Activated CD8-positive, alpha-beta memory T cell treated with anti-CD3 and anti-CD28 coated beads, Interleukin-2, amount 50 U/mL, for 4 hours (primary cell): ENCODE measurements at regions not wholly inside any gene's neighbourhood (a gene's known extent, or its start where the extent isn't known, plus 50 kb on each side); places are given as distances from the start of the nearest gene placed in this dataset.
"Not testable (repeated sequence)": the region's sequence is repeated elsewhere in the genome, so short reads cannot be mapped to it uniquely, and the experiment has no call there.

Experiments
- DNase-seq: peaks from one replicate; pipeline ENCODE4 v3.0.0-alpha.2; 2020

DNA sequence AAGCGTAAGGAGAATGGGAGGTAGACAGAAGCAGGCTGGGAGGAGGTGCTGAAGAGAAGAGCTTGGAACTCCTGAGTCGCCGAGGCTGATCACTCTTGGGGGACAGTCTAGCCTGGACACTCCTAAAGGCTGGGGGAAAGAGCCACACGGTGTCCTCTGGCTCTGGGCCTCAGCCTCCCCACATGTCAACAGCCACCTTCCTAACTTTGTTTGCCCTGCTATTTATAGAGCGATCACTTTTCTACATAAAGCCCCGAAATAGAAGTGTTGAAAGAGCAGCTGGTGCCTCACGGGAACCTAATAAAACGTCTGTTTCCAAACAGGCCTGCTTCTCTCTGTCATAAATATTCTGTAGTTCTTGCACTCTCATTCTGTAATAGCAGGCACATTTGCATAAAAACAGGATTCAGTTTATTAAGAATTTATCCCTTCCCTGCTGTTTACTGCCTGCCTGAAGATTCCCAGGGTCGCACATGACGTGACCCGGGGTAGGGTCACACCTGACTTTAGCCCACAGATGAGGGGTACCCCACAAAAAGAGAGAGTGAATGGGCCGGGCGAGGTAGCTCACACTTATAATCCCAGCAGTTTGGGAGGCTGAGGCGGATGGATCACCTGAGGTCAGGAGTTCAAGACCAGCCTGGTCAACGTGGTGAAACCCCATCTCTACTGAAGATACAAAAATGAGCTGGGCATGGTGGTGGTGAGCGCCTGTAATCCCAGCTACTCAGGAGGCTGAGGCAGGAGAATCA is 212.5 kb downstream of the TOMM20 start:
- DNase-seq, result no peak

DNA sequence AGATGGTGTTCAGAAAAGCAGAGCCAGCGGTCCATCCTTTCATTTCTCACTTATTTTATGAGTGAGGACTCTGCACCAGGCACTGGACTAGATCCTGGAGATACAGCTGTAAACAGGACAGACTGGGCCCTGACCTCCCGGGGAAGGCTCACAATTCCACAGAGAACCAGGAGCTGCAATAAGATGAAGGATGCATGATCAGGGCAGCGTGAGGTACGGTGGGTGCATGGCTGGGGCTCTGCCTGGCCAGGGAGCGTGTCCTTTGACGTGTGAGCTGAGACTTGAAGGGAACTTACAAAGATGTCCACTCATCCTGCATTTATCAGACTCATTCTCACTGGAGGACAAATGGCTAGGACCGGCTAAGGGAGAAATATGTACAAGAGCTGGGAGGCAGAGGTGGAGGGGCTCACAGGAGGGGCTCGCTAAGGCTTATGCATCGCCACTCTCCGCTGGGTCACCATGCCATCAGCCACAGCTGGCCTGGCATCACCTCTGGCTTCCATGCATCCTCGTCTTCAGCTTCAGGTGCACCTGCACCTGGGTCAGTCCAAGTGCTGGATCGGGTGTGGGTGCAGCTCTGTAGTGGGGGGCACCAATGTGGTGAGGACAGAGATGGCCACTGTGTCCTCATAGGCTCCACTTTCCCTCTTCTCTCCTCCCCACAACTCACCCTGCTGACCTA is 213.9 kb downstream of the TOMM20 start:
- no peak for DNase-seq

DNA sequence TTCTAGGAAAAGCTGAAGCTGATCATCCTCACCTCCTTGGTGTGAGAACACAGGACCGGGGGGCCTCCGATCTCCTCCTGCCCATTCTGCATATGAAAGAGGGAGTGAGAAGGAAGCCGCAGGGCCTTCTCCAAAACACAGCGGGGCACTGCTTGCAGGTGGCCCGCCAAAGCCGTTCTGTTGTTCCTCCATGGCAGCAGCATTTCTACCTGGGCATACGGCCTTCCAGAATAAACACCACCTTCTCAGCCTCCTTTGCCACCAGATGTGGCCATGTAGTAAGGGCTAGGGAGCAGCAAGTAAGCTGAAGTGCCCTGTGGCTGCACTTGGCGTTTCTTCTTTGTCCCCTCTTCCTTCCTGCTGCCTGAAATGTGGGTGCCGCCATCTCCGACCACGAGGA is 214.9 kb downstream of the TOMM20 start:
- no peak for DNase-seq

DNA sequence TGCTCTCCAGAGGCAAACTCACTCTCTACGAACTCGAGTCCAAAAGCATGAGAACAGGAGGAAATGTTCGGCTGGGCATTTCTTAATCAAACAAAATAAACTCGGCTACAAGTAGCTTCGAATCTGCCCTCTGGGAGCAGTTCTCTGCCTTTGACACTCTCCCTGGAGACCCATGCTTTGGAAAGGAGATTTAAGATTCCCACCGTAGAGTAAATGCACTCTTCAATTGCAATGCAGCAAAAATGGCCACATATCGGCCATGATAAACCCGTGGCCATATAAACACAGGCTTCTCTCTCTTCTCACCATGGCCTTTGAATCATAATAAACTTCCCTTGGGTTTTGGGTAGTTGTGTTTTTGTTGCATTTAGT is 215.4 kb downstream of the TOMM20 start:
- DNase-seq, result no peak

DNA sequence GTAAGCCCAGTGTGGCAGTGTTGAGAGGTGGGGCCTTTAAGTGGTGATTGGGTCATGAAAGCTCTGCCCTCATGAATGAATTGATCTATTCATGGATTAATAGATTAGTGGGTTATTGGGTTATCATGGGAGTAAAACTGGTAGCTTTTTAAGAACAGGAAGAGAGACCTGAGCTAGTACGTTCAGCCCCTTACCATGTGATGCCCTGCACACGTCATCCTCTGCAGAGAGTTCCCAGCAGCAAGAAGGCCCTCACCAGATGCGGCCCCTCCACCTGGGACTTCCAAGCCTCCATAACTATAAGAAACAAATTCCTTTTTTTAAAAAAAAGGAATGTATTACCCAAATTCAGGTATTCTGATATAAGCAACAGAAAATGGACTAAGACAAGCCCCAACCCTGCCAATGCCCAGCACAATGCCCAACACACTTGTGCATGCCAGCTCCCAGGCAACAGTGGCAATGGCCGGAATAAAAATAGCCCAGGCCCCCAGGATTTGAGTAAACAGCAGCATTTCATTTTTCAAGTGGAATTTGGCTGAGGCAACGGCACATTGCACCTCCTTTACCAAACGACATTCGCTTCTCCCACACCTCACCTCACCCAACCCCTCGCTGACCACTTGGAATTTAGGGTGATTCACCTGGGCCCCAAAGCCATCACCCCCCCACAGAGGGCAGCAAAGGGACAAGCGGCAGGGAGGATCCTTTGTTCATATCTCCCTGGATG is 215.9 kb downstream of the TOMM20 start:
- DNase-seq, result no peak

DNA sequence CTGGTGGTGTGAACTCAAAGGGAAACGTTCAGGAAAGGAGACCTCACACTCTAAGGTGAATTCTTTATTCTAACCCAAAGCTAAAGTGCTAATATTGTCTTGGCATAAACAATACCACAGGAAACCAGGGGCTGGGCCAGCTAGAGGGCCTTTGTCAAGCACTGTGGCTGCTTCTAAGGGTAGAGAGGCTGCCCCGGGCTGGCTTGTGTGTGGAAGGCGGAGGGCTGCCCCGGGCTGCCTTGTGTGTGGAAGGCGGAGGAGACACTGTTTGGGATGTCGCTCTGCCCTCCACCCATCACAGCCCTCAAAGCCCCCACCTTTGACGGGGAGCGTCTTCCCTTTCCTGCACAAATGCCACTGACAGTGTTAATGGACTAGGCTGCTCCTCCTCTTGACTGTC is 216.8 kb downstream of the TOMM20 start:
- DNase-seq, result peak; percentile 44

DNA sequence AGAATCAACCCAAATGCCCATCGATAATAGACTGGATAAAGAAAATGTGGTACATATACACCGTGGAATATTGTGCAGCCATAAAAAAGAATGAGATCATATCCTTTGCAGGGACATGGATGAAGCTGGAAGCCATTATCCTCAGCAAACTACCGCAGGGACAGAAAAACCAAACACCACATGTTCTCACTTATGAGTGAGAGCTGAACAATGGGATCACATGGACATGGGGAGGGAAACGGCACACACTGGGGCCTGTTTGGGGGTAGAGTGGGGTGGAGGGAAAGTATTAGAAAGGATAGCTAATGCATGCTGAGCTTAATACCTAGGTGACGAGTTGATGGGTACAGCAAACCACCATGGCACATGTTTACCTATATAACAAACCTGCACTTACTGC is 217.5 kb downstream of the TOMM20 start:
- not testable (repeated sequence) for DNase-seq

DNA sequence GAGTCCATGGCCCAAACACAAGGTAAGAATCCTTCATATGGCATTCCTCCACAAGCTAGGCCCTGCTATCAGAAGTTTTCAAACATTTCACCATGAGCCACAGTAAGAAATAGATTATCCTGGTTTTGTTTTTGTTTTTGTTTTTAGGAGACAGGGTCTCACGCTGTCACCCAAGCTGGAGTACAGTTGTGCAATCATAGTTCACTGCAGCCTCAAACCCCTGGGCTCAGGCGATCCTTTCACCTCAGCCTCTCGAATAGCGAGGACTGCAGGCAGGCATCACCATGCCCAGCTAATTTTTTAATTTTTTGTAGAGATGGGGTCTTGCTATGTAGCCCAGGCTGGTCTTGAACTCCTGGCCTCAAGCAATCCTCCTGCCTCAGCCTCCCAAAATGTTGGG is 218.8 kb downstream of the TOMM20 start:
- DNase-seq, result no peak

DNA sequence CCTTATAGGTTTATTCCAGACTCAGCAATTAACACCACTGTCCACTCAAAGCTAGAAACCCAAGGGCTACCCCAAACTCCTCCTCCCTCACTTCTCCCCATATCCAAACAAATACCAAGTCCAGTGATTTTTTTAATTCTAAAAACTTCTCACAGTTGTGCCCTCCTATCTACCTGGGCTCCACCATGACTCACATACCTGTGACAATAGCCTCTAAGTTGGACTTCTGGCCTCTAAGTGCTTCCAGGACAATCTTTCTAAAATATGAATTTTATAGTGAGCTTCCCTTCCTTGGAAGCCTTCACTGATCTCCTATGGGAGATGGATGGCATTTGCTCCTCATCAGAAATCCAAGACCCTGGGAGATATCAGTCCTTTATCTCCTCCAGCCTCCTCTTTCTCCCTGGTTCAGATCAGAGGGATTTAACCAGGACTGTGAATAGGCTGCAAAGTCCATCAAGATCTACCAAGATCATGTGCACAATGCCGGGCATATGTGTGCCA is 219.3 kb downstream of the TOMM20 start:
- DNase-seq, result no peak

DNA sequence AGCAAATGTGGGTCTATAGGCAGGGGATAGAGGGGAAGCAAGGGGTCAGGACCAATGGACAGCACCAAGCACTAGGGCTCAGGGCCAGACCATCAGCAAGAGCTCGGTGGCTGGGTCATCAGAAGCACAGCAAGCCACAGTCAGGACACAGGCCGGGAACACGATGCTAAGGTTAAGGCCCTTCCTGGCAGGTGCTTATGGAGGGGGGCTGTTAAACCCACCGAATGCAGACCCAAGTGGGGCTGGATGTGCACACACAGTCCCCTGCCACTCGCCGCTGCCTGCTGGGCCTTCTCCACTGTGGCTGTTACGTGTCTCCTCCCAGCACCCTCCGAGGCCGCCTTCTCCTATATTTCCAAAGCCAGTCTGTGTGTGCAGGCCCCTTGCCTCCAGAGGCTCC is 220.1 kb downstream of the TOMM20 start:
- no peak for DNase-seq

DNA sequence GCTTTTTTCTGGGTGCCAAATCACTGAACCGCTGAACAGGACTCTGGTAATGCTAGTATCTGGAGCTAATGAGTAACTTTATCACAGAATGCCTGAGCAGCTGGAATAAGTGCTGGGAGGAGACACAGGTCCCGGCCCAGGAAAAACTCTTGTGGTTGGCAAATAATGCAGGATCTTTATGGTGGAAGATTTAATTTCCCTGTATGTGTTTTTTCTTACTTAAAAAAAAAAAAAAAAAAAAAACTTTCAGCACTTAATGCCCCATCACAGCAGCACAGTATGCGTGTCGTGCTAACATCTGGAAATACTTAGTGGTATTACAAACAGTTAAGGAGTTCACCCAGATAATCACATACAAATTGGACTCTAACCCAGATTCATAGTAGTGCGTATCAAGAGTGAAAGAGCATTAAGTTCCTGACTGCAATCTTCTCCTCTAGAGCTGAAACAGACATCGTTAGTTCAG is 220.7 kb downstream of the TOMM20 start:
- DNase-seq, result no peak

DNA sequence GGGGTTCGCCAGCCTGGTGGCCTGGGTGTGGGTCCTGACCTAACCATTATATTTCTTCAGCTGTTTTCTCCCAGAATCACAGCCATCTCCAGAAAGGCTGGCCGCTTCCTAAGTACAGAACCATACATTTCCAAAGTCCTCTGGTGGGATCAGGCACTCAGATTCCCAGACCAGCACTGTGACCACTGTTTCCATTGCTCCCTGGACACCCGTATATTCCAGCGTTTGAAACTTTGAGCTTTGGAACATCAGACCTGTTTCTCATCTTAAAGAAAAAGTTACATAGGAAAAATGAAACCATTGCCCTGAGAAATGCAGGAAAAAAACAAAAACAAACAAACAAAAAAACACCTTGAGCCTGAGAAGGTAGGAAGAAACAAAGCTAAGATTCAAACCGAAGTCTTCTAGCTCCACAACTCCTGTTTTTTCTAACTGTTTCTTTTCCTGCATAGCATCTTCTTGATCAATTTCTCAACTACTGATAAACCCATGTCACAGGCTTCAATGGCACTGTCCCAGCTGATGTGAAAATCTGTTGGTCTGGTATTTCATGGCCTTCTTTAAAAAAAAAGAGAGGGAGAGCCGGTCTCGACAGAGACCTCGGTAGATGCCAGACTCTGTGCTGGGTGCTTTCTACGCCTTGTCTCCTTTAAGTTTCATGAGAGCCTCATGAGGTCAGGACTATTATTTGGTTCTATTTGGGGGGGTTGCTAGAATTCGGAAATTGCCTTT is 221.3 kb downstream of the TOMM20 start:
- no peak for DNase-seq

DNA sequence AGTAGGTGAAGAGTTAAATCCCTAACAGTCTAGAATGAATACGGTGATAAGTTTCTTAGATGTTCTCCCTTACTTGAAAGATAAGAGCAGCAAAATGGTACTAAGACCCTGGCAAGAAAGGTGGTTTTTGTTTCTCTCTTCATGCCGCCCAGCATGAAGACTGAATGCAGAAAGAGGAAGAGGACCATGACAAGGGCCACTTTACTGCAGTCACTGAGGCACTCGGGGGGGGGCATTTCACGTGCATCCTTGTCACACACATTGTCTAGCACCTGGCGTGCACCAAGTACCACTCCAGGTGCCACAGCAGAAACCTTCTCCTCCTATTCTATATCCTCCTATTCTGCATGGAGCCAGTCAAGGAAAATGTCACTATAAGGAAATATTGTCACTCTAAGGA is 222.0 kb downstream of the TOMM20 start:
- no peak for DNase-seq

DNA sequence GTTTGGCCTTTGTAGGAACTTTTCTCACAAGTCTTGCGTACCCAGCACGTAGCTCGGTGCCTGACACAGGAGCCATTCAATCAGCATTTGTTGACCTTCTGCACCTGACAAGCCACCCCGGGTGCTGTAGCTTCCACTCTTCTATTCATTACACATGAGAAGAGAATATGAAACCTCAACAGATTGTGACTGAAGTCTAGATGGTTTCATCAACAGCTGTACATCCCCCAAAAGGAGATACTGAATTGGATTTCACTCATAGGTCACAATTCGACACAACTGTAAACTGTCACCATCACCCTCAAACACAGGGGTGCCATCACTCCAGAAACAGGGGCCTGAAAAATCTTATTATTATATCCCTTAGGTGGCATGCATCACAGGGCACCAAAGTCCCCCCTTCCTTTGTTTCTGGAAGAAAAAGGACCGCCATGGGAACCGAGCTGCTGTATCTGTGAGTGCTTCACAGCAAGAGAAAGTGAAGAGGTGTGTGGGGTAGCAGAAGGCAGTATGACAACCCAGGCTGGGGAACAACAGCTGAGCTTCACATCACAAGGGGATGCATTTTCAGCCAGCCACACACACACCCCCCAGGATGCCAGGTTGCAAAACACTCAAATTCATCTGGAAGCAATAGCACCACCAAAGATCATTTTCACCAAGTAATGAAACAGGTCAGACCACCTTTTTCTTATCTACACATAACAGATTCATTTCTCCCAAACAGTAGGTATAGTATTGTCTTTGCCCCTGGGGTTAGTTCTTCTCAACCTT is 225.7 kb downstream of the TOMM20 start:
- DNase-seq, result no peak

DNA sequence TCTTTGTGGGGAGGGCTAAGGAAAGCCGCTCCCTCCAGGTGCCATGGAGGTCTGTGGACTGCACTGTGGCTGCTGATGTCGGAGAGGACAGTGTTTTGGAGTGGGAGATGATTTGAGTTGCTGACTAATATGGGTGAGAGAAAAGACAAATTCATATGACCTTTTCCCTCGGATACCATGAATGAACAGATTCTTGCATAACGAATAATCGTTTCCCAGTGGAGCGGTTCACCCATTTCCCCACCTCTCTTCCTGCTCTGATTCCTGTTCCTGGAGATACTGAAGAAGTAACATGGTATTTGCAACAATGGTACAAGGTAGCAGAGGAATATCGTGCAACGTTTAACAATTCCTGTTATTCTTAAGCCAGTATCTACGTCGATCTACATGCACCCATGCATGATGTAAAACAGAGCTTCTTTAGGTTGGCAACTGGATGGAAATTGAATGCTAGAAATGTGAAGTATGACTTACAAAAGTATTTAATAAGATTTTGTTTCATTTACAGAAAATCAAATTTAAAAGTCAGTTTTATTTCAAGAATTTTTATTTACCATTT is 227.1 kb downstream of the TOMM20 start:
- DNase-seq, result no peak

DNA sequence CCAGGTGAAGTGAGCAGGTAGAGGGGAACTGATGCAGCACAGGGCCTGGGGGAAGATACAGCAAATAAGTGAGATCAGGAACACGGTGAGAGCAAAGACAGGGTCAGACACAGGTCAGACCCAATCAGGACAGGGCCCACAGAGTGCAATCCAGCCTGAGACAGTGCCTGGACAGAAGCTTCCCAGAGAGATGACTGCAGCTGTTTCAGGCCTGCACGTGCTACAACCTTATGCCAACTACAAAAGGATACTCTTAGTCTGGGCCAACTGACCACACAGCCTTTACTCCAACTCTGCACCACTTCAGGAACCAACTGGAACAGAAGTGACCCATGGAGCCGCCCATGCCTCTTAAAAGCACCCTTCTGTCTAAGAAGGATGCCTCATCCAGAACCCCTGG is 228.0 kb downstream of the TOMM20 start:
- no peak for DNase-seq

DNA sequence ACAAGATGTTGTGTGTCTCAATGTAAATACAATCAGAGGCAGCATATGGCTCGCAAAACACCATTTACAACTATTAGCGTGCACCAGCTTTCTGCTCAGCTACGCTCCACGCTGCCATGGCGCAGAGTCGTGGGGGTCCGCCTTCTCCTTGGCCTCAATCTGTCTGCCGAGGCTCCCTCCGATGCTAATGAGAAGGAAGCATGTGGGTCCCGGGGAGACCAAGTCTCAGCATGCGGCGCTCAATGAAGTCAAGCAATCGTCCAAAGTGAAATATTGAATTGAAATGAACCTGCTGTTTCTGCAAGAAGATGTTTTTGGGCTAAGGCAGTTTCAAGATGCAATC is 228.9 kb downstream of the TOMM20 start:
- no peak for DNase-seq

DNA sequence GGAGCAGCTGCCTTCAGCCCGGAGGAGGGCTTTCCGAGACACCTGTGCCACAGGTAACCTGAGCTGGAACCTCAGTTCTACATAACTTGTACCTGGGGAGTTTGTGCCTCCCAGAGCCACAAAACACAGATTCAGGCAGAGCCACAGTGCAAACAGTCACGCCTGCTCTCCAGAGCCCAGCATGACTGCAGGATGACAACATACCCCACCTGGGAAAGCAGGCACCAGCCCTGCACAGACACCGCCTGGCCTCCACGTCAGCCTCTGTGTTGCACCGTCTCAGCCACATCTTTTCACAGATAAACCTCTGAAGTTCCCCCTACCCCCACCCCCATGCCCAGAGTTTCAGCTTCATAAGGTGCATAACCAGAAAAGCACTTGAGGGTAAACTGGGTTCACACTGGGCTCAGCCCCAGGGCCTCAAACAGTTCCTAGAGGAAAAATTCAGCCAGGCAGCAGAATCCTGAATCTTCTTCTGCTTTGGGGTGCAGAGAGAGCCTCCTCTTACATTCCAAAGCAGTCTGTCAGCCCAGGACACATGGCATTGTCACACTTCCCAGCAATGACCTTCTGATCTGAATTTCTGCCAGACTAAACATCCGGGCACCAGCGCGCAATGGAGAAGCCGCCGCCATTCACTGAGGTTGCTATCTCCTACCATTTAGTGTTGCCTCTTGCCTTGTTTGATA is 229.5 kb downstream of the TOMM20 start:
- no peak for DNase-seq

DNA sequence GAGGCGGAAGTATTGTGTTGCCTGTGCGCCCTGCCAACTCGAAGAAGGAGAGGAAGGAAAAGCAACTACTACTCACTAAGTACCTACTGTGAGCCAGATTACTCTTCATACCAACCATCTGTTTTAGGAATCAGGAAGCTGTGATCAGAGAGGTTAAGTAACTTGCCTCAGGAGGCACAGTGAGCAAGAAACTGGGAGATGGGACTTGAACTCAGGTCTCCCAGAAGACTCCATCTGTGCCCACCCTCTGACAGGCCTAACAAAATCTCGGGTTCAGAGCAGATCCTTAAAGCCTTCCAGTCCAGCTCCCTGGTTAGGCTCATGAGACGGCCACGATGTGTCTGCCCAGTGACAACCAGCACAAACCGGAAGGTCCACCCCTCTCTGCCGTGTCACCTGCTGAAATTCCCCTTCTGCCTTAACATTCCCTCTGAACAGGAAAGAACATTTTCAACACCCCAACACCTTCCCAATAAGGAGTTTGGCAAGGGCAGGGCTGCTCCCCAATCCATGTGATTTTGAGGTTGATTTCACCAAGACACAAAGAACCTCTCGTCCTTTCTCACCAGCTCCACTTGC is 230.1 kb downstream of the TOMM20 start:
- no peak for DNase-seq

DNA sequence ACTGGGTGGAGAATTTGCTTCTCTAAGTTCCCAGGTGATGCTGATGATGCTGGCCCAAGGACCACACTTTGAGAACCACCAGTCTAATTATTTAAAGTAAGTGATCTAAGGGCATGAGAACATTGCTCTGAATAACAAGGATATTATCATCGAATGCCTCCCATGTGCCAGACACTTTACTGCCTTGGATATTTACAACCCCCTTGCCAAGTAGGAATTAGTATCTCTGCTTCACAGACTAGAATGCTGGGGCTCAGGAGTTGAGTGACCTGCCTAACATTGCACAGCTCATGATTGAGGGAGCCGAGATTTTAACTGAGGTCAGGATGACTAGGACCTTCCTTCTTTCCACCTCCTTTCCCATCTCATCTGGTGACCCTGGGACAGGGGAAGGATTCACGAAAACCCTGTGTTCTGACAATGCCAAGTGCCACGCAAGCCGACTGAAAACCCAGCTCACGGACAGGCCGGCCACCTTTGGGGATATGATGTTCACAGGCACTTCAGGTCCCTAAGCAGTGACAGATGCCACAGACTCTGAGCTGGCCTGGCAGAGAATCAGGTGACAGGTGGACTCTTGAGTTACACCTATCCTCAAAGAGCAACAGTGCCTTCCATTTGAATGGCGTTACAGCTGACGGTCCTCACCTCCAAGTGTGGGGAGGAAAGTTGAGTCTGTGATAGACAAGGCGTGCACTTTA is 230.7 kb downstream of the TOMM20 start:
- no peak for DNase-seq

DNA sequence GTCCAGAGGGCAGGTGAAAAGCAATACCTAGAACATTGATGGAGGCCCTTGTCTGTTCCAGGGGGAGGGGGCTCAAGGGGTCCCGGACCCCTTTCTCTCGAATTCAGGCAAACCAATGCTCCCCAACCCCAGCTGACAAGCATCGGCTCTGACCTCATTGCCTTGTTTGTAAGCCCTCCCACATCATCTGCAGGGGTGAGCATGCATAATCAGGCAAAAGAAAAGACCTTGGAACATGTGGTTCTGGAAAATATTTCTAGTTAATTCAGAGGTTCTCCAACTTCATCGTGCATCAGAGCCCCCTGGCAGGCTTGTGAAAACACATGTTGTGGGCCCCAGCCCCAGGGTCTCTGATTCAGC is 231.3 kb downstream of the TOMM20 start:
- DNase-seq, result no peak
